ENCODE measurements at regions not wholly inside any gene's neighbourhood (a gene's known extent, or its start where the extent isn't known, plus 50 kb on each side); places are given as distances from the start of the nearest gene placed in this dataset.

GRCh38 chr3:124372775-124373174, 357.5 kb upstream of the UMPS start:
- Histone ChIP-seq H3K9me3 (ENCODE audit: control insufficient read depth, insufficient read depth, low read depth, low read length) (no peaks in the 10 kb centered on the region), H3K36me3 (ENCODE audit: control insufficient read depth, insufficient read depth, low read length) (no peaks in the 10 kb centered on the region), H3K27me3 (ENCODE audit: control insufficient read depth, insufficient read depth, low read length) (no peaks in the 10 kb centered on the region), H3K79me2 (ENCODE audit: control insufficient read depth, insufficient read depth, low read length) (no peaks in the 10 kb centered on the region), H3K9ac (ENCODE audit: insufficient read depth, low read length) (no peak overlapping the region), H4K20me1 (ENCODE audit: control insufficient read depth, extremely low read depth, insufficient read depth, low read length) (no peaks in the 10 kb centered on the region), H3K27ac (ENCODE audit: insufficient read depth, low read length) (no peak overlapping the region), H3K4me1 (ENCODE audit: control insufficient read depth, extremely low read depth, insufficient read depth, low read length) (no peaks in the 10 kb centered on the region), H3K4me3 (replicated peaks in 1 of 4; ENCODE audit: control extremely low read depth in 1 of 4, insufficient read depth in 1 of 4, low read depth in 3 of 4, low read length in 4 of 4) (no peak overlapping the region), H2AFZ (ENCODE audit: low read length) (no peak overlapping the region), H3K4me2 (ENCODE audit: extremely low read depth, insufficient read depth, low read length) (no peak overlapping the region)
- TF ChIP-seq CTCF (conservative IDR thresholded peaks at IDR 0.05 in 1 of 2, IDR thresholded peaks at IDR 0.05 in 1 of 2; ENCODE audit: low read depth in 1 of 2, low read length in 2 of 2) (no peak), EZH2 (IDR thresholded peaks at IDR 0.05; ENCODE audit: low read length, missing control alignments) (no peak)
- peak in 1 of 2 donors; percentile 22 for DNase-seq (ENCODE audit: low read depth in 2 of 2)

- DNase-seq (ENCODE audit: low read depth in 2 of 2), result no peak
- no peak overlapping the region for H3K27ac ChIP-seq (ENCODE audit: insufficient read depth, low read length)
- no peaks in the 10 kb centered on the region for H3K4me1 ChIP-seq (ENCODE audit: control insufficient read depth, extremely low read depth, insufficient read depth, low read length)
- no peaks in the 10 kb centered on the region for H4K20me1 ChIP-seq (ENCODE audit: control insufficient read depth, extremely low read depth, insufficient read depth, low read length)
- no peak overlapping the region for H3K4me2 ChIP-seq (ENCODE audit: extremely low read depth, insufficient read depth, low read length)
- H2AFZ ChIP-seq (ENCODE audit: low read length), result no peak overlapping the region
- no peak overlapping the region for H3K4me3 ChIP-seq (replicated peaks in 1 of 4; ENCODE audit: control extremely low read depth in 1 of 4, insufficient read depth in 1 of 4, low read depth in 3 of 4, low read length in 4 of 4)
- no peaks in the 10 kb centered on the region for H3K79me2 ChIP-seq (ENCODE audit: control insufficient read depth, insufficient read depth, low read length)
- H3K27me3 ChIP-seq (ENCODE audit: control insufficient read depth, insufficient read depth, low read length), result no peaks in the 10 kb centered on the region
- no peak overlapping the region for H3K9ac ChIP-seq (ENCODE audit: insufficient read depth, low read length)
- TF ChIP-seq EZH2 (IDR thresholded peaks at IDR 0.05; ENCODE audit: low read length, missing control alignments), result no peak
- TF ChIP-seq CTCF (conservative IDR thresholded peaks at IDR 0.05 in 1 of 2, IDR thresholded peaks at IDR 0.05 in 1 of 2; ENCODE audit: low read depth in 1 of 2, low read length in 2 of 2), result no peak
- H3K9me3 ChIP-seq (ENCODE audit: control insufficient read depth, insufficient read depth, low read depth, low read length), result no peaks in the 10 kb centered on the region
- no peaks in the 10 kb centered on the region for H3K36me3 ChIP-seq (ENCODE audit: control insufficient read depth, insufficient read depth, low read length)
These were observed 356.7 kb upstream of the UMPS start for GRCh38 chr3:124373524-124373923.

GRCh38 chr3:124374583-124374982, 355.7 kb upstream of the UMPS start:
- TF ChIP-seq EZH2 (IDR thresholded peaks at IDR 0.05; ENCODE audit: low read length, missing control alignments), result no peak
- TF ChIP-seq CTCF (conservative IDR thresholded peaks at IDR 0.05 in 1 of 2, IDR thresholded peaks at IDR 0.05 in 1 of 2; ENCODE audit: low read depth in 1 of 2, low read length in 2 of 2), result no peak
- H3K4me2 ChIP-seq (ENCODE audit: extremely low read depth, insufficient read depth, low read length), result no peak overlapping the region
- H4K20me1 ChIP-seq (ENCODE audit: control insufficient read depth, extremely low read depth, insufficient read depth, low read length), result no peaks in the 10 kb centered on the region
- H3K27ac ChIP-seq (ENCODE audit: insufficient read depth, low read length), result no peak overlapping the region
- H3K79me2 ChIP-seq (ENCODE audit: control insufficient read depth, insufficient read depth, low read length), result no peaks in the 10 kb centered on the region
- H3K9ac ChIP-seq (ENCODE audit: insufficient read depth, low read length), result no peak overlapping the region
- H3K27me3 ChIP-seq (ENCODE audit: control insufficient read depth, insufficient read depth, low read length), result no peaks in the 10 kb centered on the region
- DNase-seq (ENCODE audit: low read depth in 2 of 2), result no peak
- no peaks in the 10 kb centered on the region for H3K9me3 ChIP-seq (ENCODE audit: control insufficient read depth, insufficient read depth, low read depth, low read length)
- H3K4me1 ChIP-seq (ENCODE audit: control insufficient read depth, extremely low read depth, insufficient read depth, low read length), result no peaks in the 10 kb centered on the region
- no peak overlapping the region for H3K4me3 ChIP-seq (replicated peaks in 1 of 4; ENCODE audit: control extremely low read depth in 1 of 4, insufficient read depth in 1 of 4, low read depth in 3 of 4, low read length in 4 of 4)
- no peak overlapping the region for H2AFZ ChIP-seq (ENCODE audit: low read length)
- H3K36me3 ChIP-seq (ENCODE audit: control insufficient read depth, insufficient read depth, low read length), result no peaks in the 10 kb centered on the region

Measured in fibroblast of lung (primary cell).